ENCODE measurements at regions not wholly inside any gene's neighbourhood (a gene's known extent, or its start where the extent isn't known, plus 50 kb on each side); places are given as distances from the start of the nearest gene placed in this dataset.
A peak's percentile ranks its signal among the peaks of the same experiment; 100 is the strongest.

- no peak for DNase-seq (ENCODE audit: low spot score)
- ATAC-seq (ENCODE audit: low FRiP score) = peak; percentile 73
- no peak for TF ChIP-seq CTCF (IDR thresholded peaks at IDR 0.05)
These were observed 206.2 kb upstream of the RGS6 start for GRCh38 chr14:71725922-71726579.

GRCh38 chr14:71726580-71727021, 205.6 kb upstream of the RGS6 start:
- ATAC-seq (ENCODE audit: low FRiP score) = peak; percentile 50
- no peak for TF ChIP-seq CTCF (IDR thresholded peaks at IDR 0.05)
- DNase-seq (ENCODE audit: low spot score) = no peak

- no peak for DNase-seq (ENCODE audit: low spot score)
- TF ChIP-seq CTCF (IDR thresholded peaks at IDR 0.05) = no peak
- ATAC-seq (ENCODE audit: low FRiP score) = no peak
These were observed 203.8 kb upstream of the RGS6 start for GRCh38 chr14:71728386-71728785.

GRCh38 chr14:71729596-71729995, 202.6 kb upstream of the RGS6 start:
- no peak for DNase-seq (ENCODE audit: low spot score)
- no peak for ATAC-seq (ENCODE audit: low FRiP score)
- TF ChIP-seq CTCF (IDR thresholded peaks at IDR 0.05) = no peak

- ATAC-seq (ENCODE audit: low FRiP score) = no peak
- DNase-seq (ENCODE audit: low spot score) = no peak
- no peak for TF ChIP-seq CTCF (IDR thresholded peaks at IDR 0.05)
These were observed 201.8 kb upstream of the RGS6 start for GRCh38 chr14:71730471-71730870.

- no peak for DNase-seq (ENCODE audit: low spot score)
- ATAC-seq (ENCODE audit: low FRiP score) = no peak
- no peak for TF ChIP-seq CTCF (IDR thresholded peaks at IDR 0.05)
These were observed 201.1 kb upstream of the RGS6 start for GRCh38 chr14:71731096-71731495.

GRCh38 chr14:71733210-71733883, 198.9 kb upstream of the RGS6 start:
- DNase-seq (ENCODE audit: low spot score) = no peak
- no peak for TF ChIP-seq CTCF (IDR thresholded peaks at IDR 0.05)
- no peak for ATAC-seq (ENCODE audit: low FRiP score)
